ENCODE measurements at regions not wholly inside any gene's neighbourhood (a gene's known extent, or its start where the extent isn't known, plus 50 kb on each side); places are given as distances from the start of the nearest gene placed in this dataset.

- no peaks in the 10 kb centered on the region for H3K27me3 Mint-ChIP-seq (ENCODE audit: insufficient read depth)
- peaks cover 6% of the 10 kb centered on the region for H3K4me1 ChIP-seq (ENCODE audit: control insufficient read depth, insufficient read depth, low read length)
- no peak for TF ChIP-seq CTCF (conservative IDR thresholded peaks at IDR 0.05)
- no peaks in the 10 kb centered on the region for H3K27me3 ChIP-seq (ENCODE audit: control insufficient read depth, insufficient read depth, low read length, poor library complexity, severe bottlenecking)
- peaks cover 19% of the 10 kb centered on the region for H3K9me3 ChIP-seq (ENCODE audit: control insufficient read depth, low read length)
- H3K4me3 Mint-ChIP-seq: no peak overlapping the region
- DNase-seq: no peak
- no peak overlapping the region for H3K4me3 ChIP-seq (ENCODE audit: low read length)
- no peak overlapping the region for H3K9ac ChIP-seq (ENCODE audit: extremely low read depth, low read length, poor library complexity, severe bottlenecking)
- H3K27ac Mint-ChIP-seq: no peak overlapping the region
- no peaks in the 10 kb centered on the region for H3K36me3 ChIP-seq (ENCODE audit: control insufficient read depth, insufficient read depth, low read length)
- H3K36me3 Mint-ChIP-seq (ENCODE audit: low read depth): no peaks in the 10 kb centered on the region
- peaks cover 9% of the 10 kb centered on the region for H3K9me3 Mint-ChIP-seq
- no peak overlapping the region for H3K27ac ChIP-seq (ENCODE audit: low read depth, low read length)
- H3K4me1 Mint-ChIP-seq: peaks cover 12% of the 10 kb centered on the region
Measured at GRCh38 chr13:79771493-79771892, 290.5 kb downstream of the NDFIP2 start.

- H3K27me3 ChIP-seq (ENCODE audit: control insufficient read depth, insufficient read depth, low read length, poor library complexity, severe bottlenecking): no peaks in the 10 kb centered on the region
- Mint-ChIP-seq H3K36me3 (ENCODE audit: low read depth) (no peaks in the 10 kb centered on the region), H3K4me3 (no peak overlapping the region), H3K4me1 (peaks cover 6% of the 10 kb centered on the region), H3K27me3 (ENCODE audit: insufficient read depth) (peaks cover 5% of the 10 kb centered on the region), H3K9me3 (peaks cover 9% of the 10 kb centered on the region), H3K27ac (no peak overlapping the region)
- no peak overlapping the region for H3K9ac ChIP-seq (ENCODE audit: extremely low read depth, low read length, poor library complexity, severe bottlenecking)
- 100% methylated on average over 1 of the region's 1 CpG; no CpG with 5 or more reads in 1 of the 2 experiments for WGBS, 2 experiments (ENCODE audit: insufficient coverage in 1 of 2, insufficient read length in 1 of 2)
- TF ChIP-seq CTCF (conservative IDR thresholded peaks at IDR 0.05): no peak
- H3K4me1 ChIP-seq (ENCODE audit: control insufficient read depth, insufficient read depth, low read length): peaks cover 3% of the 10 kb centered on the region
- DNase-seq: no peak
- no peak overlapping the region for H3K27ac ChIP-seq (ENCODE audit: low read depth, low read length)
- H3K9me3 ChIP-seq (ENCODE audit: control insufficient read depth, low read length): peaks cover 19% of the 10 kb centered on the region
- no peaks in the 10 kb centered on the region for H3K36me3 ChIP-seq (ENCODE audit: control insufficient read depth, insufficient read depth, low read length)
- H3K4me3 ChIP-seq (ENCODE audit: low read length): no peak overlapping the region
Measured at GRCh38 chr13:79770056-79770455, 289.1 kb downstream of the NDFIP2 start.

DNA sequence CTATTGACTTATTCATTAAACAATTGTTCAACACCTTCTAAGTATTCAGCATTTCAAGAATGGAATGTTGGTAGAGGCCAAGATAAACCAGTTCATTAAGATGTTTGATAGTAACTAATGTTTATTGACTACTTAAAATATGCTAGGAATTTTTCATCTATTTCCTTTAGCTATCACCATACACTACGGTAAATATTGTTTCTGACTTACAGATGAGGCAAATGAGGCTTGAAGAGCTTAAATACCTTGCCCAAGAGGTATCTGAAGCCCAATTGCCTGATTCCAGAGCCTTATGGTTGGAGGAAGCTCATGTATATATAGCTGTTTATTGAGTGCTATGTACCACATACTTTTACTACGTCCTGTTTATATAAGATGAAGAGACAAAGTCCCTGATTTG lies 286.2 kb downstream of the NDFIP2 start:
- Histone ChIP-seq H3K36me3 (ENCODE audit: control insufficient read depth, insufficient read depth, low read length) (no peaks in the 10 kb centered on the region), H3K4me1 (ENCODE audit: control insufficient read depth, insufficient read depth, low read length) (peaks cover 3% of the 10 kb centered on the region), H3K4me3 (ENCODE audit: low read length) (no peak overlapping the region), H3K9me3 (ENCODE audit: control insufficient read depth, low read length) (peaks cover 19% of the 10 kb centered on the region), H3K9ac (ENCODE audit: extremely low read depth, low read length, poor library complexity, severe bottlenecking) (no peak overlapping the region), H3K27me3 (ENCODE audit: control insufficient read depth, insufficient read depth, low read length, poor library complexity, severe bottlenecking) (no peaks in the 10 kb centered on the region), H3K27ac (ENCODE audit: low read depth, low read length) (no peak overlapping the region)
- WGBS, 2 experiments (ENCODE audit: insufficient coverage in 1 of 2, insufficient read length in 1 of 2): 92% methylated on average over 1 of the region's 2 CpGs; no CpG with 5 or more reads in 1 of the 2 experiments
- Mint-ChIP-seq H3K27ac (no peak overlapping the region), H3K4me1 (peaks cover 13% of the 10 kb centered on the region), H3K36me3 (ENCODE audit: low read depth) (no peaks in the 10 kb centered on the region), H3K4me3 (no peak overlapping the region), H3K9me3 (peaks cover 9% of the 10 kb centered on the region), H3K27me3 (ENCODE audit: insufficient read depth) (peaks cover 7% of the 10 kb centered on the region)
- no peak for TF ChIP-seq CTCF (conservative IDR thresholded peaks at IDR 0.05)
- no peak for DNase-seq
